Mammary epithelial cell (primary cell): ENCODE measurements at regions not wholly inside any gene's neighbourhood (a gene's known extent, or its start where the extent isn't known, plus 50 kb on each side); places are given as distances from the start of the nearest gene placed in this dataset.

Experiments used
- EZH2 ChIP-seq: IDR thresholded peaks from 2 replicates; pipeline ENCODE4 v1.6.1; 2012; ENCODE audit warnings: low read length, inconsistent platforms, borderline replicate concordance
- TF ChIP-seq, protein P1 (sequence below), 2 donors: IDR thresholded peaks in 1 of 2; conservative IDR thresholded peaks in 1 of 2; 2 replicates each; pipeline ENCODE4 v1.5.1; 2011 to 2012; ENCODE audit warnings: inconsistent platforms in 2 of 2, low read length in 2 of 2, mild to moderate bottlenecking in 2 of 2, control low read depth in 1 of 2, low read depth in 1 of 2; ENCODE audit not compliant: insufficient read depth in 1 of 2; ENCODE audit errors: extremely low read depth in 1 of 2

DNA sequence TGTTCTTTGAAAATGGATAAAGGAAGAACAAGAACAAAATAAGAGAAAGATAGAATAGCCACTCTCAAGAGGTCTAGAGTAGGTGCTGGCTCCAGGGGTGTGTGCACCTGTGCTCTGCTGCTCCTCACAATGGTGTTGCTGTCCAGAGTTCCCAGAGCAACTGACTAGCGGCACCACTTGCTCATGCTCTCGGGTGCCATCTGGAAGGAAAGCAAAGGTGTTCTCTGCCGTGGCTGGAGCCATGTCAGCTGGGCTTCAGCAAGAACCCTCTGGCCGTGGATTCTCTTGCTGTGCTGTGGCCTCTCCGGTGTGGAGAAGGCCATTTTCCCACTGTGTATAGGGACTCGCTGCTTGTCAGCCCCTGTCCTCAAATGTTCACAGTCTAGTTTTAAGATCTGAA is 114.6 kb upstream of the TEX51 start:
- TF ChIP-seq, protein P1, sequence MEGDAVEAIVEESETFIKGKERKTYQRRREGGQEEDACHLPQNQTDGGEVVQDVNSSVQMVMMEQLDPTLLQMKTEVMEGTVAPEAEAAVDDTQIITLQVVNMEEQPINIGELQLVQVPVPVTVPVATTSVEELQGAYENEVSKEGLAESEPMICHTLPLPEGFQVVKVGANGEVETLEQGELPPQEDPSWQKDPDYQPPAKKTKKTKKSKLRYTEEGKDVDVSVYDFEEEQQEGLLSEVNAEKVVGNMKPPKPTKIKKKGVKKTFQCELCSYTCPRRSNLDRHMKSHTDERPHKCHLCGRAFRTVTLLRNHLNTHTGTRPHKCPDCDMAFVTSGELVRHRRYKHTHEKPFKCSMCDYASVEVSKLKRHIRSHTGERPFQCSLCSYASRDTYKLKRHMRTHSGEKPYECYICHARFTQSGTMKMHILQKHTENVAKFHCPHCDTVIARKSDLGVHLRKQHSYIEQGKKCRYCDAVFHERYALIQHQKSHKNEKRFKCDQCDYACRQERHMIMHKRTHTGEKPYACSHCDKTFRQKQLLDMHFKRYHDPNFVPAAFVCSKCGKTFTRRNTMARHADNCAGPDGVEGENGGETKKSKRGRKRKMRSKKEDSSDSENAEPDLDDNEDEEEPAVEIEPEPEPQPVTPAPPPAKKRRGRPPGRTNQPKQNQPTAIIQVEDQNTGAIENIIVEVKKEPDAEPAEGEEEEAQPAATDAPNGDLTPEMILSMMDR (conservative IDR thresholded peaks at IDR 0.05 in 1 of 2, IDR thresholded peaks at IDR 0.05 in 1 of 2; ENCODE audit: extremely low read depth in 1 of 2, insufficient read depth in 1 of 2, low read depth in 1 of 2, low read length in 2 of 2): no peak
- TF ChIP-seq EZH2: no peak
